Activated B cell treated with CpG ODN at 0.5 μM for 24 hours (primary cell): ENCODE measurements at regions not wholly inside any gene's neighbourhood (a gene's known extent, or its start where the extent isn't known, plus 50 kb on each side); places are given as distances from the start of the nearest gene placed in this dataset.

ENCODE experiments used
- ATAC-seq: fragments of 200-7000 bp; cut with Tn5 transposase; one replicate; pipeline ENCODE4 v1.10.0; 2021; ENCODE audit warnings: low read depth, mild to moderate bottlenecking, moderate library complexity
- CTCF ChIA-PET: fragments of 350-600 bp; sonication (Branson Sonifier 250); formaldehyde crosslinking; loops from one replicate; lab custom pipeline; 2021; ENCODE audit warnings: antibody characterized with exemption; lab: Charles Lee
- POLR2A ChIA-PET: fragments of 350-600 bp; sonication (Branson Sonifier 250); formaldehyde crosslinking; loops from one replicate; lab custom pipeline; 2021; ENCODE audit warnings: antibody characterized with exemption; lab: Charles Lee
- DNase-seq: peaks from one replicate; pipeline ENCODE4 v3.0.0; 2022
- H3K27ac Mint-ChIP-seq: one replicate; pipeline ENCODE4 v1.8.0; 2020; ENCODE audit warnings: mixed read lengths
- H3K27me3 Mint-ChIP-seq: one replicate; pipeline ENCODE4 v1.8.0; 2021; ENCODE audit warnings: mixed read lengths
- H3K36me3 Mint-ChIP-seq: one replicate; pipeline ENCODE4 v1.8.0; 2021; ENCODE audit warnings: low read depth, mixed read lengths
- H3K4me1 Mint-ChIP-seq: one replicate; pipeline ENCODE4 v1.8.0; 2021; ENCODE audit warnings: mixed read lengths
- H3K4me3 Mint-ChIP-seq: one replicate; pipeline ENCODE4 v1.8.0; 2020; ENCODE audit warnings: mild to moderate bottlenecking, mixed read lengths
- H3K9me3 Mint-ChIP-seq: one replicate; pipeline ENCODE4 v1.8.0; 2020; ENCODE audit warnings: mixed read lengths
- intact Hi-C: fragments of 100-400 bp; cut with micrococcal nuclease; formaldehyde crosslinking; loops from one replicate; pipeline ENCODE4 v1.15.1; 2024
- TF ChIP-seq, protein P1 (sequence below): fragments of 200-600 bp; IDR thresholded peaks from one replicate; pipeline ENCODE4 v1.8.0; 2022; ENCODE audit warnings: antibody characterized with exemption, mild to moderate bottlenecking

DNA sequence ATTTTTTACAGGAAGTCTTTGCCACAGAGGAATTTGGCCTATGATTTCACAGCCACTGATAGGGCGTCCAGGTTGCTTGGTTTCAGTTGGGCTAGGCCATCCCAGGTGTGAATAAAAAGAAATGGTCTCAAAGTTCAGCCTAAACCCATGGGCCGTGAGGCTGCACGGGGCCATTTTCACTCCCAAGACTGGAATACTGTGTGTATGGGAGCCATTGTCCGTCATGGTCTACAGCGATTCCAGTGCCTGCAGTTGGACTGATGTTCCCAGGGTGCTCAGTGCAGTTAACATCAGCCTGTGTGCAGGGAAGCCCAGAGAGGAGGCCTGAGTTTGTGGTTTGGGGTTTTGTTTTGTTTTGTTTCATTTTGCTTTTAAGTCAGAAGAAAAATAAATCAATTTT, 133.2 kb downstream of the ADSS2 start:
- POLR2A ChIA-PET = no interaction called here
- no peak for DNase-seq
- CTCF ChIA-PET = no interaction called here
- ATAC-seq = no peak
- Mint-ChIP-seq H3K9me3 (no peaks in the 10 kb centered on the region), H3K36me3 (peaks cover 7% of the 10 kb centered on the region), H3K4me3 (no peak overlapping the region), H3K27me3 (no peaks in the 10 kb centered on the region), H3K4me1 (peaks cover 38% of the 10 kb centered on the region), H3K27ac (no peak overlapping the region)
- intact Hi-C loops = no loop called here
- TF ChIP-seq, protein P1, sequence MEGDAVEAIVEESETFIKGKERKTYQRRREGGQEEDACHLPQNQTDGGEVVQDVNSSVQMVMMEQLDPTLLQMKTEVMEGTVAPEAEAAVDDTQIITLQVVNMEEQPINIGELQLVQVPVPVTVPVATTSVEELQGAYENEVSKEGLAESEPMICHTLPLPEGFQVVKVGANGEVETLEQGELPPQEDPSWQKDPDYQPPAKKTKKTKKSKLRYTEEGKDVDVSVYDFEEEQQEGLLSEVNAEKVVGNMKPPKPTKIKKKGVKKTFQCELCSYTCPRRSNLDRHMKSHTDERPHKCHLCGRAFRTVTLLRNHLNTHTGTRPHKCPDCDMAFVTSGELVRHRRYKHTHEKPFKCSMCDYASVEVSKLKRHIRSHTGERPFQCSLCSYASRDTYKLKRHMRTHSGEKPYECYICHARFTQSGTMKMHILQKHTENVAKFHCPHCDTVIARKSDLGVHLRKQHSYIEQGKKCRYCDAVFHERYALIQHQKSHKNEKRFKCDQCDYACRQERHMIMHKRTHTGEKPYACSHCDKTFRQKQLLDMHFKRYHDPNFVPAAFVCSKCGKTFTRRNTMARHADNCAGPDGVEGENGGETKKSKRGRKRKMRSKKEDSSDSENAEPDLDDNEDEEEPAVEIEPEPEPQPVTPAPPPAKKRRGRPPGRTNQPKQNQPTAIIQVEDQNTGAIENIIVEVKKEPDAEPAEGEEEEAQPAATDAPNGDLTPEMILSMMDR = no peak

DNA sequence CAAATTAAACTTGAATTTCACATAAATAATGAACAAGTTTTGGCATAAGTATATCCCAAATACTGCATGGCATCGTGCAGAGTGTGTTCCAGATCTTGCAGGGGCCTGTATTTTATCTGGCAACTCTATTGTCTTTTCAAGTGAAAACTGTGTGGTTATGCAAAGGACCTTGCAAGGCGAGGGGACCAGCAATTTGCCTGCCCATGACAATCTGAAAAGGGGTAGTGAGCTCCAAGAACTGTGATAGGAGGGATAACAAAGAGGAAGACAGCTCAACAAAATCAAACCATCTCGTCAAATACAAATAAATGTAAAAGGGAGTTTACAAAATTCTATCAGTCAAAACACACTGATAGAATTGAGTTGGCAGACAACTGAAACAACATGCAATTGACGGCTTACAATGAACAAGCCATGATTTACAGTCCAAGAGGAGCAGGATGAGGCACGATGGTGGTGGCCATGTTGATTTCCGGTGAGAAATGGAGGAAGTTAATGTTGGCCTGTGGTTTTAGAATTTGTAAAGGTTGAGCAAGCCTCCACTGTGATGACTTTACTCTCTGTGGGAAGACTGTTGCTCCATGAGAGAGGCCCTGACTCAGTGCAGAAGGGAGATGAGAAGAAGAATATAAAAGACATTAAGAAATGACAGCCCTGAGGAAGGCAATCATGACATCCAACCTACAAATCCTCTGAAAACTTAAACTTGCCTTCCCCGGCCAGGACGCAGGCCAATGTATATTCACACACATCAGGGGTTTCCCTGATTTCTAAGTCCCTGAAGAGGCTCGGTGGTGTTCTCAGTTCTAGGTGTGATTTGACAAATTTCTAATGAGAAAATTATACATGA, 132.2 kb downstream of the ADSS2 start:
- peak overlapping the region; percentile 82 for H3K27ac Mint-ChIP-seq
- peak overlapping the region; percentile 46 for H3K4me3 Mint-ChIP-seq
- H3K9me3 Mint-ChIP-seq = no peaks in the 10 kb centered on the region
- no peaks in the 10 kb centered on the region for H3K27me3 Mint-ChIP-seq
- intact Hi-C loops = loop anchor here (1.0 to 10.0 kb wide), 2 partner anchors 20 to 85 kb away; no protein-coding TSS in a partner anchor
- peak; percentile 90 for ATAC-seq
- no peak for DNase-seq
- ChIA-PET CTCF (no interaction called here), POLR2A (interaction anchor here (0.7 kb wide), 1 partner anchor 811 kb away, joined by 3 read pairs; no protein-coding TSS in a partner anchor)
- peaks cover 7% of the 10 kb centered on the region for H3K36me3 Mint-ChIP-seq
- TF ChIP-seq, protein P1 = no peak
- H3K4me1 Mint-ChIP-seq = peaks cover 46% of the 10 kb centered on the region

DNA sequence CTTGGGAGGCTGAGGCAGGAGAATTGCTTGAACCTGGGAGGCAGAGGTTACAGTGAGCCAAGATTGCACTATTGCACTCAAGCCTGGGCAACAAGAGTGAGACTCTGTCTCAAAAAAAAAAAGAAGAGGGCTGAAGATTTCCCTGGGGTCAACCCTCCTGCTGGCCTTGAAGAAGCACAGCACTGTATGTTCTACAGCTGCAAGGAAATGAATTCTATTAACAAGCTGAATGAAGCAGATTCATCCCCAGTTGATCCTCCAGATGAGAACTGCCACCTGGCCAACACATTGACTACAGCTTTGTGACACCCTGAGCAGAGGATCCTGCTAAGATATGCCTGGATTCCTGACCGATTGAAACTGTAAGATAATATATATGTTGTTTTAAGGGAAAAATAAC, 129.5 kb downstream of the ADSS2 start:
- DNase-seq = no peak
- POLR2A ChIA-PET = interaction anchor here (1.0 to 1.3 kb wide), 2 partner anchors 23 to 473 kb away, joined by 5 to 8 read pairs; no protein-coding TSS in a partner anchor
- Mint-ChIP-seq H3K27me3 (no peaks in the 10 kb centered on the region), H3K27ac (no peak overlapping the region), H3K36me3 (peaks cover 3% of the 10 kb centered on the region), H3K4me3 (no peak overlapping the region), H3K9me3 (no peaks in the 10 kb centered on the region), H3K4me1 (peaks cover 57% of the 10 kb centered on the region)
- intact Hi-C loops = loop anchor here (10.0 kb wide), 1 partner anchor 83 kb away; no protein-coding TSS in a partner anchor
- TF ChIP-seq, protein P1 = no peak
- CTCF ChIA-PET = interaction anchor here (0.6 kb wide), 1 partner anchor 22 kb away, joined by 3 read pairs; no protein-coding TSS in a partner anchor
- ATAC-seq = no peak

DNA sequence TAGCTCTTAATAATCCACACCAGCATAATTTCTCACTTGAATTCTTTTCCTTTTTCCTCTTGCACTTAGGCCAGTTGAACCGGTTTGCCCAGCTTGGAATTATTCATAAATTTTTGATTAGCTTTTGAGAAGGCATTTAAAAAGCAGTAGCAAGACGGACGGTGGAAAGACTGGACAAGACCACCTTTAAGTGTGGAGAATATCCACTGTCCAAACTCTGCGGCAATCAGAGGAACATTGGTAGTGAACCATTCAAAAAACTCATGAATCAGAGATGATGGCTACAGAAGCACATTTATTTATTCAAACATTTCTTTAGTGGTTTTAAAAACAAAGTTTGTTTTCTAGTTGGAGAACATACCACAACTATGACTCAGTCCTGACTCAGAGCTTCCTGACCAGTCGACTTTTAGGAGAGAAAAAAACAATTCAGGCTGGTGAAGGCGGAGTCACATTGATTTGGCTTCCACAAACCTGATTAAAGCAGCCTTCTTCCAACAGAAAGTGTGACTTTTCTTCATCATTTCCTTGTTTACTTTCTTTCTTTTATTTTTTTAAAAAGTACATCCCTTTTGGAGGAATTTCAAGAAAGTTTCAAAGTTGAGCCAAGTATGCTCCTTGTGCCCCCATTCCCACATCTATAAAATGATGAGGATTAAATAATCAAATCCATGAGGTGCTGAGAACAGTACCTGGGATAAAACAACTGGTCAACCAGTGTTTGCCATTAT, 128.8 kb downstream of the ADSS2 start:
- no peak overlapping the region for H3K4me3 Mint-ChIP-seq
- CTCF ChIA-PET = no interaction called here
- no peaks in the 10 kb centered on the region for H3K27me3 Mint-ChIP-seq
- H3K36me3 Mint-ChIP-seq = no peaks in the 10 kb centered on the region
- POLR2A ChIA-PET = interaction anchor here (0.5 to 1.3 kb wide), 3 partner anchors 24 to 512 kb away, joined by 4 to 8 read pairs (median 5); partner anchors contain the start of gene COX20
- ATAC-seq (no peak), DNase-seq (no peak)
- intact Hi-C loops = loop anchor here (10.0 kb wide), 1 partner anchor 82 kb away; no protein-coding TSS in a partner anchor
- no peaks in the 10 kb centered on the region for H3K9me3 Mint-ChIP-seq
- TF ChIP-seq, protein P1 = no peak
- H3K4me1 Mint-ChIP-seq = peaks cover 57% of the 10 kb centered on the region
- no peak overlapping the region for H3K27ac Mint-ChIP-seq
